Natural killer cell treated with Interleukin-12 subunit alpha and Interleukin-12 subunit beta and Interleukin-15 and Interleukin-18, amount 100 ng/mL, for 72 hours (primary cell): ENCODE measurements at regions not wholly inside any gene's neighbourhood (a gene's known extent, or its start where the extent isn't known, plus 50 kb on each side); places are given as distances from the start of the nearest gene placed in this dataset.
"Not testable (repeated sequence)": the region's sequence is repeated elsewhere in the genome, so short reads cannot be mapped to it uniquely, and the experiment has no call there.

ENCODE experiments used
- ATAC-seq, 2 donors: fragments of 150-1000 bp; cut with Tn5 transposase in 1 of 2; sonication (Bioruptor Pico), chemical (Tn5 transposase) in 1 of 2; 2 replicates each; pipeline ENCODE4 v1.10.0; 2021
- DNase-seq: peaks from one replicate; pipeline ENCODE4 v3.0.0; 2022; ENCODE audit warnings: low spot score
- H3K27ac Mint-ChIP-seq, 2 donors: 1 replicate in 1 of 2; 2 replicates in 1 of 2; pipeline ENCODE4 v1.8.0; 2022; ENCODE audit warnings: mixed read lengths in 2 of 2, mild to moderate bottlenecking in 1 of 2, moderate library complexity in 1 of 2
- H3K27me3 Mint-ChIP-seq, 2 donors: 1 replicate in 1 of 2; 2 replicates in 1 of 2; pipeline ENCODE4 v1.8.0; 2022; ENCODE audit warnings: mixed read lengths in 2 of 2
- H3K36me3 Mint-ChIP-seq: one replicate; pipeline ENCODE4 v1.8.0; 2022; ENCODE audit warnings: mixed read lengths
- H3K4me1 Mint-ChIP-seq, 2 donors: 1 replicate in 1 of 2; 2 replicates in 1 of 2; pipeline ENCODE4 v1.8.0; 2022; ENCODE audit warnings: low read depth in 2 of 2, mixed read lengths in 2 of 2, mild to moderate bottlenecking in 1 of 2
- H3K4me3 Mint-ChIP-seq: one replicate; pipeline ENCODE4 v1.8.0; 2022; ENCODE audit warnings: mixed read lengths
- H3K9me3 Mint-ChIP-seq: 2 replicates; pipeline ENCODE4 v1.8.0; 2022; ENCODE audit warnings: mixed read lengths

- no peak overlapping the region for H3K27ac Mint-ChIP-seq
- no peak for ATAC-seq
Measured at GRCh38 chr10:78333362-78334143, 299.9 kb downstream of the RPS24 start.

GRCh38 chr10:78335371-78335690, 301.7 kb downstream of the RPS24 start:
- H3K9me3 Mint-ChIP-seq, result no peaks in the 10 kb centered on the region
- no peak for ATAC-seq
- DNase-seq, result no peak

More at GRCh38 chr10:78333362-78334143, 299.9 kb downstream of the RPS24 start:
- Mint-ChIP-seq H3K4me3 (no peak overlapping the region), H3K27me3 (peaks cover 5 to 13% of the 10 kb centered on the region in 2 donors), H3K9me3 (no peaks in the 10 kb centered on the region), H3K36me3 (no peaks in the 10 kb centered on the region), H3K4me1 (no peaks in the 10 kb centered on the region)
- no peak for DNase-seq

GRCh38 chr10:78335691-78336401, 302.2 kb downstream of the RPS24 start:
- Mint-ChIP-seq H3K4me1 (no peaks in the 10 kb centered on the region), H3K9me3 (no peaks in the 10 kb centered on the region), H3K4me3 (no peak overlapping the region), H3K27ac (no peak overlapping the region), H3K27me3 (peaks cover 10 to 20% of the 10 kb centered on the region in 2 donors), H3K36me3 (no peaks in the 10 kb centered on the region)
- DNase-seq (no peak), ATAC-seq (no peak)

More at GRCh38 chr10:78335371-78335690, 301.7 kb downstream of the RPS24 start:
- peaks cover 10 to 22% of the 10 kb centered on the region in 2 donors for H3K27me3 Mint-ChIP-seq
- H3K4me1 Mint-ChIP-seq, result no peaks in the 10 kb centered on the region
- H3K36me3 Mint-ChIP-seq, result no peaks in the 10 kb centered on the region
- no peak overlapping the region for H3K4me3 Mint-ChIP-seq
- H3K27ac Mint-ChIP-seq, result no peak overlapping the region

GRCh38 chr10:78336402-78336791, 302.7 kb downstream of the RPS24 start:
- Mint-ChIP-seq H3K9me3 (no peaks in the 10 kb centered on the region), H3K27ac (no peak overlapping the region), H3K4me3 (no peak overlapping the region), H3K36me3 (no peaks in the 10 kb centered on the region), H3K4me1 (no peaks in the 10 kb centered on the region), H3K27me3 (peaks cover 8 to 14% of the 10 kb centered on the region in 2 donors)
- ATAC-seq, result peak in 1 of 2 donors; percentile 21
- DNase-seq, result no peak

GRCh38 chr10:78337016-78337415, 303.4 kb downstream of the RPS24 start:
- no peak overlapping the region for H3K27ac Mint-ChIP-seq
- no peak for ATAC-seq
- no peaks in the 10 kb centered on the region for H3K9me3 Mint-ChIP-seq
- no peaks in the 10 kb centered on the region for H3K36me3 Mint-ChIP-seq
- peaks cover 8 to 13% of the 10 kb centered on the region in 2 donors for H3K27me3 Mint-ChIP-seq
- DNase-seq, result no peak
- H3K4me3 Mint-ChIP-seq, result no peak overlapping the region
- H3K4me1 Mint-ChIP-seq, result no peaks in the 10 kb centered on the region

- H3K27ac Mint-ChIP-seq, result no peak overlapping the region
- no peaks in the 10 kb centered on the region for H3K9me3 Mint-ChIP-seq
- H3K4me3 Mint-ChIP-seq, result no peak overlapping the region
- peaks cover 8 to 13% of the 10 kb centered on the region in 2 donors for H3K27me3 Mint-ChIP-seq
- no peak for DNase-seq
- no peaks in the 10 kb centered on the region for H3K4me1 Mint-ChIP-seq
- ATAC-seq, result peak in 1 of 2 donors; percentile 41
- H3K36me3 Mint-ChIP-seq, result no peaks in the 10 kb centered on the region
Measured at GRCh38 chr10:78337646-78338391, 304.2 kb downstream of the RPS24 start.

GRCh38 chr10:78338717-78339116, 305.1 kb downstream of the RPS24 start:
- DNase-seq, result no peak
- H3K27ac Mint-ChIP-seq, result no peak overlapping the region
- peaks cover 9 to 13% of the 10 kb centered on the region in 2 donors for H3K27me3 Mint-ChIP-seq
- ATAC-seq, result no peak
- H3K4me1 Mint-ChIP-seq, result no peaks in the 10 kb centered on the region
- no peaks in the 10 kb centered on the region for H3K36me3 Mint-ChIP-seq
- H3K4me3 Mint-ChIP-seq, result no peak overlapping the region
- no peaks in the 10 kb centered on the region for H3K9me3 Mint-ChIP-seq

GRCh38 chr10:78339251-78339650, 305.6 kb downstream of the RPS24 start:
- DNase-seq, result peak; percentile 46
- Mint-ChIP-seq H3K27ac (no peak overlapping the region), H3K4me3 (no peak overlapping the region), H3K27me3 (peaks cover 9 to 14% of the 10 kb centered on the region in 2 donors), H3K4me1 (no peaks in the 10 kb centered on the region), H3K9me3 (no peaks in the 10 kb centered on the region), H3K36me3 (no peaks in the 10 kb centered on the region)
- no peak for ATAC-seq

- Mint-ChIP-seq H3K9me3 (no peaks in the 10 kb centered on the region), H3K27me3 (peaks cover 11 to 40% of the 10 kb centered on the region in 2 donors), H3K4me3 (no peak overlapping the region), H3K27ac (no peak overlapping the region), H3K36me3 (no peaks in the 10 kb centered on the region), H3K4me1 (no peaks in the 10 kb centered on the region)
- ATAC-seq (peak in 1 of 2 donors; percentile 59), DNase-seq (peak; percentile 44)
Measured at GRCh38 chr10:78341953-78342614, 308.4 kb downstream of the RPS24 start.

GRCh38 chr10:78342827-78343653, 309.4 kb downstream of the RPS24 start:
- no peak overlapping the region for H3K4me3 Mint-ChIP-seq
- H3K4me1 Mint-ChIP-seq, result no peaks in the 10 kb centered on the region
- ATAC-seq, result peak in 1 of 2 donors; percentile 57
- H3K27ac Mint-ChIP-seq, result no peak overlapping the region
- no peaks in the 10 kb centered on the region for H3K9me3 Mint-ChIP-seq
- peaks cover 13 to 46% of the 10 kb centered on the region in 2 donors for H3K27me3 Mint-ChIP-seq
- DNase-seq, result peak; percentile 34
- H3K36me3 Mint-ChIP-seq, result no peaks in the 10 kb centered on the region

GRCh38 chr10:78344257-78344656, 310.6 kb downstream of the RPS24 start:
- ATAC-seq, H3K27ac Mint-ChIP-seq, H3K4me3 Mint-ChIP-seq, H3K9me3 Mint-ChIP-seq, H3K36me3 Mint-ChIP-seq, H3K4me1 Mint-ChIP-seq: not testable (repeated sequence)
- DNase-seq, result peak; percentile 12
- H3K27me3 Mint-ChIP-seq, result peaks cover 6 to 34% of the 10 kb centered on the region in 2 donors

- H3K9me3 Mint-ChIP-seq, H3K4me1 Mint-ChIP-seq, H3K4me3 Mint-ChIP-seq, ATAC-seq, H3K27ac Mint-ChIP-seq, H3K36me3 Mint-ChIP-seq, DNase-seq: not testable (repeated sequence)
- peaks cover 6 to 32% of the 10 kb centered on the region in 2 donors for H3K27me3 Mint-ChIP-seq
Measured at GRCh38 chr10:78345515-78345914, 311.9 kb downstream of the RPS24 start.

- DNase-seq (no peak), ATAC-seq (no peak)
- H3K36me3 Mint-ChIP-seq, result no peaks in the 10 kb centered on the region
- H3K4me3 Mint-ChIP-seq, result no peak overlapping the region
- H3K9me3 Mint-ChIP-seq, result no peaks in the 10 kb centered on the region
- H3K27ac Mint-ChIP-seq, result no peak overlapping the region
- no peaks in the 10 kb centered on the region for H3K4me1 Mint-ChIP-seq
- peaks cover 6 to 32% of the 10 kb centered on the region in 2 donors for H3K27me3 Mint-ChIP-seq
Measured at GRCh38 chr10:78346721-78347120, 313.1 kb downstream of the RPS24 start.
